NT2/D1 (cell line): ENCODE measurements at regions not wholly inside any gene's neighbourhood (a gene's known extent, or its start where the extent isn't known, plus 50 kb on each side); places are given as distances from the start of the nearest gene placed in this dataset.

Source experiments
- DNase-seq: peaks from one replicate; pipeline ENCODE4 v3.0.0-alpha.2; 2011; ENCODE audit warnings: low read depth, low spot score
- H3K27me3 ChIP-seq: 2 replicates; pipeline ENCODE4 v1.6.0; 2011; ENCODE audit warnings: mild to moderate bottlenecking; ENCODE audit not compliant: insufficient read length, insufficient read depth
- H3K36me3 ChIP-seq: 2 replicates; pipeline ENCODE4 v1.6.1; 2011; ENCODE audit warnings: mild to moderate bottlenecking, low read length, mixed read lengths; ENCODE audit not compliant: insufficient read depth, insufficient read length
- H3K4me1 ChIP-seq: 2 replicates; pipeline ENCODE4 v1.5.1; 2011; ENCODE audit not compliant: insufficient read depth, insufficient read length
- H3K4me3 ChIP-seq: 2 replicates; pipeline ENCODE4 v1.5.1; 2011; ENCODE audit warnings: low read depth; ENCODE audit not compliant: insufficient read length
- H3K9ac ChIP-seq: 2 replicates; pipeline ENCODE4 v1.6.0; 2011; ENCODE audit warnings: low read depth; ENCODE audit not compliant: insufficient read length
- H3K9me3 ChIP-seq: 2 replicates; pipeline ENCODE4 v1.5.1; 2011; ENCODE audit warnings: mild to moderate bottlenecking, low read length; ENCODE audit not compliant: insufficient read depth
- SUZ12 ChIP-seq: IDR thresholded peaks from 2 replicates; pipeline ENCODE4 v1.6.1; 2011; ENCODE audit not compliant: insufficient read length, insufficient read depth; ENCODE audit errors: extremely low read depth
- YY1 ChIP-seq: IDR thresholded peaks from 2 replicates; pipeline ENCODE4 v1.6.1; 2011; ENCODE audit not compliant: insufficient read length, insufficient read depth
- ZNF274 ChIP-seq: IDR thresholded peaks from 2 replicates; pipeline ENCODE4 v1.6.1; 2011; ENCODE audit warnings: mild to moderate bottlenecking, low read depth, low read length

- H3K4me1 ChIP-seq: no peaks in the 10 kb centered on the region
- H3K9ac ChIP-seq: no peak overlapping the region
- H3K36me3 ChIP-seq: no peaks in the 10 kb centered on the region
- DNase-seq: no peak
- no peak for TF ChIP-seq ZNF274
- no peak for TF ChIP-seq SUZ12
- no peak for TF ChIP-seq YY1
- no peaks in the 10 kb centered on the region for H3K9me3 ChIP-seq
- H3K27me3 ChIP-seq: no peaks in the 10 kb centered on the region
- no peak overlapping the region for H3K4me3 ChIP-seq
Measured at GRCh38 chr5:35294017-35294416, 63.7 kb upstream of the PRLR start.

- no peak for DNase-seq
- no peaks in the 10 kb centered on the region for H3K36me3 ChIP-seq
- no peaks in the 10 kb centered on the region for H3K4me1 ChIP-seq
- no peak overlapping the region for H3K9ac ChIP-seq
- no peak overlapping the region for H3K4me3 ChIP-seq
- peaks cover 21% of the 10 kb centered on the region; the same call in 1 of the 2 replicates for H3K9me3 ChIP-seq
- TF ChIP-seq ZNF274 (no peak), YY1 (no peak)
- H3K27me3 ChIP-seq: no peaks in the 10 kb centered on the region
Measured at GRCh38 chr5:35285435-35285834, 55.1 kb upstream of the PRLR start.

- Histone ChIP-seq H3K9ac (no peak overlapping the region), H3K36me3 (no peaks in the 10 kb centered on the region), H3K4me3 (no peak overlapping the region), H3K4me1 (no peaks in the 10 kb centered on the region), H3K9me3 (peaks cover 21% of the 10 kb centered on the region; the same call in 1 of the 2 replicates), H3K27me3 (no peaks in the 10 kb centered on the region)
- TF ChIP-seq YY1 (no peak), SUZ12 (no peak), ZNF274 (no peak)
- no peak for DNase-seq
Measured at GRCh38 chr5:35285011-35285410, 54.7 kb upstream of the PRLR start.

GRCh38 chr5:35284364-35284763 is 54.1 kb upstream of the PRLR start:
- H3K9me3 ChIP-seq: peaks cover 21% of the 10 kb centered on the region; the same call in 1 of the 2 replicates
- no peak for TF ChIP-seq YY1
- no peak for TF ChIP-seq ZNF274
- TF ChIP-seq SUZ12: no peak
- DNase-seq: no peak

DNA sequence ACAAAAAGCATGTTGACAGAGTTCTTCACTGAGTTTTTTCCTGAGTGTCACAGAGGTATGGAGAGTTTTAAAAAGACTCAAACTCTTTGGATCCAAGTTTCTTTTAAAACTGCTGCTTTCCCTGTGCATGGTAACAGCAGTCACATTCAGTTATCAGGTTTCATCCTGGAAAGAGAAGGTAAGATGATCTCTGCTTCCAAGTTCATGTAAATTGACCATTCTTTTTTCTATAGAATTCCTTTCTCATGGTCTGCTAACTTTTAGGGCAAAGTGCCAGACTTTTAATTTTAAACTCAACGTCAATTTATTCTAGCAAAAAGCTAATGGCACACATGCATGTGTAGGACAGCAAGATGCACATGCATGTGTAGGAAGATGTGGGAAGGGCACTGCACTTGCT is 52.5 kb upstream of the PRLR start:
- TF ChIP-seq SUZ12 (no peak), YY1 (no peak), ZNF274 (no peak)
- no peaks in the 10 kb centered on the region for H3K27me3 ChIP-seq

More at GRCh38 chr5:35284364-35284763, 54.1 kb upstream of the PRLR start:
- Histone ChIP-seq H3K4me1 (no peaks in the 10 kb centered on the region), H3K36me3 (no peaks in the 10 kb centered on the region), H3K4me3 (no peak overlapping the region), H3K27me3 (no peaks in the 10 kb centered on the region), H3K9ac (no peak overlapping the region)

GRCh38 chr5:35281613-35282012 is 51.3 kb upstream of the PRLR start:
- Histone ChIP-seq H3K9ac (no peak overlapping the region), H3K27me3 (no peaks in the 10 kb centered on the region), H3K9me3 (peaks cover 21% of the 10 kb centered on the region; the same call in 1 of the 2 replicates), H3K4me1 (no peaks in the 10 kb centered on the region), H3K4me3 (no peak overlapping the region), H3K36me3 (no peaks in the 10 kb centered on the region)
- TF ChIP-seq ZNF274 (no peak), SUZ12 (no peak), YY1 (no peak)
- no peak for DNase-seq

More for the DNA sequence above, 52.5 kb upstream of the PRLR start:
- H3K4me1 ChIP-seq: no peaks in the 10 kb centered on the region
- H3K9me3 ChIP-seq: peaks cover 21% of the 10 kb centered on the region; the same call in 1 of the 2 replicates
- no peak overlapping the region for H3K4me3 ChIP-seq
- H3K9ac ChIP-seq: no peak overlapping the region
- no peaks in the 10 kb centered on the region for H3K36me3 ChIP-seq
- DNase-seq: no peak
